Fibroblast of lung (primary cell): ENCODE measurements at regions not wholly inside any gene's neighbourhood (a gene's known extent, or its start where the extent isn't known, plus 50 kb on each side); places are given as distances from the start of the nearest gene placed in this dataset.

Source experiments
- CTCF ChIP-seq, 2 donors: IDR thresholded peaks in 1 of 2; conservative IDR thresholded peaks in 1 of 2; 1 replicate in 1 of 2; 2 replicates in 1 of 2; pipeline ENCODE4 v1.5.1; 2011 to 2012; ENCODE audit warnings: low read length in 2 of 2, control low read depth in 1 of 2, inconsistent platforms in 1 of 2, low read depth in 1 of 2, mild to moderate bottlenecking in 1 of 2
- EZH2 ChIP-seq: IDR thresholded peaks from 2 replicates; pipeline ENCODE4 v1.5.1; 2012; ENCODE audit warnings: low read length, control low read depth, mild to moderate bottlenecking; ENCODE audit errors: missing control alignments

- TF ChIP-seq CTCF (conservative IDR thresholded peaks at IDR 0.05 in 1 of 2, IDR thresholded peaks at IDR 0.05 in 1 of 2; ENCODE audit: low read depth in 1 of 2, low read length in 2 of 2) (no peak), EZH2 (no peak)
Measured at GRCh38 chr11:71311928-71312510, 59.6 kb upstream of the SHANK2 start.
